ENCODE measurements at regions not wholly inside any gene's neighbourhood (a gene's known extent, or its start where the extent isn't known, plus 50 kb on each side); places are given as distances from the start of the nearest gene placed in this dataset.

DNA sequence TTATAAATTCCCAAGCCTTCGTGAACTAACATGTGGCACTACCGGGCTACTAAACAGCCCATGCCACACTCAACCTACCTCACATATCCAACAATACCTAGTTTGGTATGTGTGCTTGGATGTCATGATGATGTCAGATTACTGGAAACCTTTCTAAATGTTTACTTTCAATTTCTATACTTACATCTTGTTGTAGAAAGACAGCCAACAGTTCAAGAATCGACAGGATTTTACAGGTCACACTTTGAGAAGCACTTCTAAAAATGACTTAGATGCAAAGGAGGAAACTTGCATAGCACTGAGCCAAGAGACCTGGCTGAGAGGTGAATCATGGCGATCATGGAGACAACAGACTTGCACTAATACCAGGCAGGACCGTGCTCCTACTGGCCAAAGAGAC, 209.9 kb downstream of the COL4A1 start:
- DNase-seq, result no peak

DNA sequence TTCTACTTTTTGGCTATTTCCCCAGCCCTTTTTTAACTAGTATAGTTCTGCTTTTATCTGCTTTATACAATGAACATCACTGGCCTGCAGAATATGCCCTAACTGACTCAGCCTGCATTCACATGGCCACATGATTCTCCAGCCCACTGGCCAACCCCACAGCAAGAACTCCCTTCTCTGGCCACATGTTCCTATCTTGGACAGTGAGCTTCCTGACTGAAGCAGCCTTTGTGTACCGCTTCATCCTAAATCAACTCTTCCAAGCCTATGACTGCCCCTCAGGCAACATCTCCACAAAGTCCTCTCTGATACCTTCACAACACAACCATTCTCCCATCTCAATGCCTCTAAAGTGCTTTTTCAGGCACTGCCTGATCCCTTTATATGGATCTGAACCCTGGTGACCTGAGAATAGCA, 214.1 kb downstream of the COL4A1 start:
- no peak for DNase-seq

DNA sequence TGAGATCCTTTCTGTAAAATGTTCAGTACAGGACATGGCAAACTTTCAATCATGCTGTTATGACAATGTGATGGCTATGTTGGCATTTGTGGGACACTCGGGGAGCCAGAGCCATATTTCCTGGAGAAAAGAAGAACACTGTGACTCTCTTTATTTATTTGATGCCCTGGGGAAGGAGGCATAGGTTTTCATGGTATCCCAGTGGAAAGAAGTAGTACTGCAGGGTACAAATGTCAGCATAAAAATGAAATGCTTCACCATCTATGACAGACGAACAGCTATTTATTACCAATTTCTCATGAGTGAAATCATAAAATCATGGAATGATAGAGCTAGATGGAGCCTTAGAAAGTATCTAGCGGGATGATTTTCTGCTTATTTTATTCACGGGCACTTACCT, 217.1 kb downstream of the COL4A1 start:
- no peak for DNase-seq

- DNase-seq, result no peak
Measured at GRCh38 chr13:110089100-110089499, 217.9 kb downstream of the COL4A1 start.

GRCh38 chr13:110073982-110074381, 233.0 kb downstream of the COL4A1 start:
- DNase-seq, result no peak

DNA sequence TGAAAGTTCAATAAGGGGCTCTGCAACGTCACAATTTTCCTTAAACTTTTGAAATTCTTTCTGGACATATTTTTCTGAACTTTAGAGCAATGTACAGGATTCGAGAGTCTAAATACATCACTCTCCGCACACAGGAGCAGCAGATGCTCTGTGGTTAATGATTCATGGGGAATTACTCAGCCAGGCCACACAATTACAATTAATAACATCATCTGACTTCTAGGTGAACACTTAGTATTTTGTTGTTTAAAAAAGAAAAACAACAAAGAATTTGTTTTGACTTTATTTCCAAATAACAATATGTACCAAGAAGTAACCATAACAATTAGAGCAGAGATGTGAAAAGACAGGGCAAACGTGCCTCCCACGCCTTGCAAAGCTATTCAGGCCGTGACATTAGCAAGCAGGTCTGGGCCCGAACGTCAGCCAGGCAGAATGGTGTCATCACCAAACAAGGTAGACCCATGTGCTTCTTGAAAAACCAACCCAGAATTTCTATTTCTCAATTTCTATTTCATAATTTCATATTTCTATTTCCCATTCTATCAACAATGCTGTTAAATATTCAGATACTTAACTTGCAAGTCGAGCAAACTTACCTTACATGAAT, 236.3 kb downstream of the COL4A1 start:
- no peak for DNase-seq

GRCh38 chr13:110070046-110070445, 236.9 kb downstream of the COL4A1 start:
- DNase-seq, result no peak

DNA sequence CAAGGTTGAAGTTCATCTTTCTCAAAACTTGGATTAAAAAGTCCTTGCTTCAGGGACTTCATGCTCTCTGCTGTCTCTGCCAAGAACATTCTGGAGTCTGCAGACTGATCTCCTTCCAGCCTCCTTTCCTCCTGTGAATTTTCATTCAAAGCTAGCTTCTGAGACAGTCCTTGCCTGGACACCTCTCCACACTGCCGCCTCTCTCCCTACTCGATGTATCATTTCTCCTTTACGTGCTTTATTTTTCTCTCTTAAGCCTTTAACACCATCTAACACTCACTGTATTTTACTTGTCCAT, 238.8 kb downstream of the COL4A1 start:
- no peak for DNase-seq

DNA sequence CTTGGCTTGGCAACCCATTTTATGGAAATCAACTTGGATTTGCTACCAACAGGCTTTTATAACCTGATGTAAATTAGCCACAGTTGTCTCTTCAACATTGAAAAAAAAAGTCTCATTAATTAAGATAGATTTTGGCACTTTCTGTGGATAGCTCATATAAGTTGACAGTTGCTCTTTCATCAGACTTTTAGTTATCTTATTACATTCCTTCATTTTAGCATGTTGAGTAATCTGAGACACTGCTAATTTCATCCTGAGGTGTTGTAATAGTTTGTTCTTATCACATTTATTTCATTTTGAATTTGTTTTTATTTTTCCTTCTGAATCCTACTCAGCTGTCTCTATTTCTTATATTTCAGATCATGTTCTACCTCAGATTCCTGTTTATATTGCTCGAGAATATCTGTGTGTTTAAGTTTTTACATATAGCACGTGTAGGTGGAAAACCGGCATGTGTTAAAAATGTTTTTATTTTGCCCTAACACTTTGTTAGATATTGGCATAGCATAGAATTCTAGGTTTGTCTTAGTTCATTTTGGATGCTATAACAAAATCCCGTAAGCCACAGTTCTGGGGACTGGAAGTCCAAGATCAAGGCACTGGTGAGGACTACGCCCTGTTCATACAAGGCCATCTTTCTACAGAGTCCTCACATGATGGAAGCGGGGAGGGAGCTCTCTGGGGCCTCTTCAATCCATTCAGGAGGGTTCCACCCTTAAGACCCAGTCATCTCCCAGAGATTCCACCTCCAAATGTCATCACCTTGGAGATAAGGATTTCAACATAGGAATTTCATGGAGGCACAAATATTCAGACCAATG, 239.4 kb downstream of the COL4A1 start:
- DNase-seq, result no peak

DNA sequence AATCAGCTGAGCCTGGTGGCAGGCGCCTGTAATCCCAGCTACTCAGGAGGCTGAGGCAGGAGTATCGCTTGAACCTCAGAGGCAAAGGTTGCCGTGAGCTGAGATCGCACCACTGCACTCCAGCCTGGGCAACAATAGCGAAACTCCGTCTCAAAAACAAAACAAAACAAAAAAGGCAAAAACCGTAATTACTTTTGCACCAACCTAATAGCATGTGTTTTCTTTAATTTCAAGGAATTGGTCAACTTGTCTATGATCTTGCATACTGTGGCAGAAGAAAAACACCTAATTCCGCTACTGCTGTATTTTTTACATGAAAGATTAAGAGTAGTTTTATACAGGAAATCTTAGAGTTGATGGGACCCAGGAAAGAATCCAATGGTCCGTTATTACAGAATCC, 241.2 kb downstream of the COL4A1 start:
- no peak for DNase-seq

DNA sequence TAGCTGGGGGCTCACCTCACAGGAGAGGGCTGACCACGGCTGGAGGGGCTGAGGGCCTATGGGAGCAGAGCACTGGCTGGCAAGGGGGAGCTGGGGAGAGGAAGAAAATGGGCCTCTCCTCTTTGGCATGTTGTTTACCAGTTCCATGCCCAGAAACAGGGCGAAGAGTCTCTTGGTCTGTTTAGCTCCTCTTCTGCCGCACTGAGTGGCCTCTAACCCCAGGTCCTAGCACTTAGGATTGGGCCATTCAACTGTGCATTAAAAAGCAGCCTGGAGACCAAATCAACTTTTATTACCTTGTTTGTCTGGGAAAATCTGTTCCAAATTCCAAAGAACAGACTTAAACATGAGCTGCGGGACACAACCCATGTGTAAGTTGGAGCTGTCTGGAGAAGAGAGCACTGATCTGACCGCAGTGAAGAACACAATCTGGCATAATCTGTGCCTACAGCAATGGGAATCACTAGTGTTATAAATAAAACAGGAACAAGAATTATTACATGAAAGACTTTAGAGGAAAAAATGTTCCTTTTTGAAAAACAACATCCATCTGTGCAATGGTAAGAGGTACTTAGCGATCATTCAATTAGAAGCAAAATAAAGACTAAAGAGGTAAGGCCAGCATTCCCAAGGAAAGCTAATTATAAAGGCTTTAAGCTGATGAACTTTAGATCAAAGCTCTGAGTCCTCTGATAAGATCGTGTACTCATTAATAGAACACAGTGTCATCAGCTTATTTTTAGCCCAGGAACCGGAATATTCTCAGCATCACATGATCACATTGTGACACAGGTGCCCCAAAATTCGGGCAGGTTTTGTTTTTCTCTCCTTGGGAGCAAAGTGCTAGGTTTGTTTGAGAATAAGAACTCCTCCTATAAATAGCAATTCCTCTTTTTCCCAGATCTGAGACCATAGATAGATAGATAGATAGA, 243.2 kb downstream of the COL4A1 start:
- no peak for DNase-seq

- DNase-seq, result no peak
Measured at GRCh38 chr13:110062777-110063442, 244.0 kb downstream of the COL4A1 start.

- DNase-seq, result no peak
Measured at GRCh38 chr13:110062077-110062776, 244.7 kb downstream of the COL4A1 start.

DNA sequence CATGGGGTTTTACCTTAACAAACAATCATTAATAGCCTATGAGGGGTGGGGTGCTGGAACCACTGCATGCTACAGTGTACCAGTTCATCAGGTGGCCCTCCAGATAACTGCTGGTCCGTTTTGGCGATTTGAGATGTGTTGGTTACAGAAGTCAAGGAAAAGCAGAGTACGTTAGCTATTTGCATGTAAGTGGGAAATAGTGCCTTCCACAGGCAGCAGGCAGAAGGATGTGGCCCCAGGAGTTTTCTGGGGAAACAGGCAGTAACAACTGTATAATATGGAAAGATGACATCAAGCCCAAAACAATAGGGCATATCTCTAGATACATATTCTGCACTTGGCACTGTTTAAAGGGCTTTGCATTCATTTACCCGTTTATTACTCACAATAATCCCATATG, 245.7 kb downstream of the COL4A1 start:
- no peak for DNase-seq

DNA sequence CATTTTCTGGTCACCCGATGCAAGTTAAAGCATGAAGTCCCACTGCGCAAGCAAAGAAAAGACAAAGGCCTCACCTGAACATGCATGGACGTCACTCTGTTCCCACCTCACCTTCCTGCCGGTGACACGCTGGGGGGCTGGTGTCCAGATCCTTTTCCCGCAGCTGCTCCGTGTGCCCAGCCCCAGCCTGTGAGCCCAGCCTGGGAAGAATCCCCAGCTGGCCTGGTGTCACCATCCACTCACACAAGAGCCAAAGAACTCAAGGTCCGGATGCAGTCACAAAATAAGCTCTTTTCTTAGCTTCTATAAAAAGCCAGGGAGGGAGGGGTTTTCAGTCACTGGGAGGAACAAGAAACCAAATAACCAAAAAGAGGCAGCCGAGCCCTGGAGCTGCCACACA, 249.9 kb downstream of the COL4A1 start:
- no peak for DNase-seq

- no peak for DNase-seq
Measured at GRCh38 chr13:110056640-110057039, 250.3 kb downstream of the COL4A1 start.

DNA sequence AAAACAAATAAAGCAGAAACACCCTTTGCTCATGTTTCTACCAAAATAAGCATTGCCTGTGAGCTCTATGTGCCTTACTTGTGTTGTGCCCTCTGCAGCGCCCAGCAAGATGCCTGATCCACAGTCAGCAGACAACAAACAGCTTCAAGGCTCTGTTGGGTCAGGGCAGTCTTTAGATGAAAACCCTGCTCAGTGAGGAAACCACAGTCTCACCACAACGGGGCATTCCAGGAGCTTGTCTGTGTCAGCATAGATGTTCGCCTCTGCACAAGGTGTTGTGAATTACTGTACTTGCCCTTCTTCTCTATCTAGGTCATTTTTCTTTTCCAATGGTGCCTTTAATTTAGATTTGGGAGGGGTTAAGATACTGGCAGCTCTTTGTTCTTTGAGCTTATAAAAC, 251.9 kb downstream of the COL4A1 start:
- DNase-seq, result no peak

GRCh38 chr13:110054041-110054440, 252.9 kb downstream of the COL4A1 start:
- no peak for DNase-seq

DNA sequence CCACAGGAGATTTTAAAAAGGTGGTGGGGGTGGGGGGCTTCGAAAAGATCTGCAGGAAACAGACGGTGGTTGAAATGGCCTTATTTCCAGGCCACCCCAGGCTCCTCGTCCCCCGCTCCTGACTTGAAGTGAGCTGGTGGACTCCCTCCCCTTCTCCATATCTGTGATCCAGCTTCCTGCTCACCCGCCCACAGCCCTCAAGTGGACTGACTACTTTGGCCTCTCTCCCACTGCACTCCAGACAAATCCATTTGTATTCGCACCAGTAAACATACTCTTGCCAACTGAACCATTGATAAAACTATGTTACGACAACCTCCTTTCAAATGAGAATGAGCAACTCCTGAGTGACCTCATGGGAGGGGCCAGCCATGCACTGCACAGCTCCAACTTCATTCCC, 259.5 kb downstream of the COL4A1 start:
- no peak for DNase-seq

DNA sequence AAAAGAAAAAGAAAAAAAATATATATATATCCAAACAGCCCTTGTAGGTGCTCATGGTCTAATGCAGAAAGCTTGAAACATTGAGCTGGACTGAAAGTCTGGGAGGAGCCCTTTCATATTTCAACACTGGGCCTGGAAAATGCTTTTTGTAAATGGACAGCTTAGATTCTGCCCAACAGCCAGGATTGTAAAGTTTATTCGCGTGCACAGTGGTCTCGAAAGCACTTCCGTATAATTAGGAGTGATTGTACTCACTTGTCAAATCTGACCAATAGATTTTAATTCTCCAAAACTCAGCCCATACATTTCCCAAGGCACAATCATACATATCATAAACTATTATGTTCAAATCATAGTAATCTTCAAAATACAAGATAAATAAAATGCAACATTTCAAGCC, 260.1 kb downstream of the COL4A1 start:
- no peak for DNase-seq

DNA sequence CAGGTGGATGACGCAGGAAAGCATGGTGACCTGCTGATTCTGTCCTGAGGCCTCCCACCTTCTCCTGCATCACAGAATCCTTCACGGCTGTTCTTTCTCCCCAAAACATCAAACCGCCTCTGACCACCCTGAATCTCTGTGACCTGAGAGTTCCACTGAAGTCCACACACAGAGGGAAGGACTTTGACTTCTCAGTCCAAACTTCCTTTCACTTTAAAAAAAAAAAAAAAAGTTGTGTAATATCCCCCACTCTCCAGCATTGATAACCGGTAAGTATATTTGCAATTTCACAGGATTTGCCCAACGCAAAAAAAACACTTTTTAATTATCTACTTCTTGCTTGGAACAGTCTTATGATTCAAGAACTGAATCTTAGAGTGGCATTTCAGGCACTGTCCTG, 259.5 kb upstream of the IRS2 start:
- no peak for DNase-seq

GRCh38 chr13:110045202-110045601, 258.8 kb upstream of the IRS2 start:
- no peak for DNase-seq

Measured in NCI-H2171 treated with DMSO at 0.1 percent for 48 hours (cell line).